ENCODE measurements at regions not wholly inside any gene's neighbourhood (a gene's known extent, or its start where the extent isn't known, plus 50 kb on each side); places are given as distances from the start of the nearest gene placed in this dataset.

DNA sequence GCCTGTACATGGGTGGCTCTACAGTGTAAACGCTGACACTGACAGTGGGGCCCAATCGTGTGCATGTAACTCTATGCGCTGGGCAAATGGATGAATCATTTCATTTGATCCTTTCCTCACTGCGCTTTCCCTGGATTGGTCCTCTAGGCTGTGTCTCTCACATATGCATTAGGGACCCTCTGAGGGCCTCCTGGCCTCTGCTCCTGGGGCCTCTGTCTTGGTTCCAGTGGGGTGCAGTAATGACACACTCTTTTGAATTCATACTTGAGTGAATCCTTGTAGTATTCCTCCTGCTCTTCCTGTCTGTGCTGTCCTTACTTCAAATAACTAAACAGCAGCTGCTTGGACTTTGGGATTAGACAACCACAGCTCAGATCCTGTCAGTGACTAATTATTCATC is 176.5 kb upstream of the ADO start:
- TF ChIP-seq, protein P1, sequence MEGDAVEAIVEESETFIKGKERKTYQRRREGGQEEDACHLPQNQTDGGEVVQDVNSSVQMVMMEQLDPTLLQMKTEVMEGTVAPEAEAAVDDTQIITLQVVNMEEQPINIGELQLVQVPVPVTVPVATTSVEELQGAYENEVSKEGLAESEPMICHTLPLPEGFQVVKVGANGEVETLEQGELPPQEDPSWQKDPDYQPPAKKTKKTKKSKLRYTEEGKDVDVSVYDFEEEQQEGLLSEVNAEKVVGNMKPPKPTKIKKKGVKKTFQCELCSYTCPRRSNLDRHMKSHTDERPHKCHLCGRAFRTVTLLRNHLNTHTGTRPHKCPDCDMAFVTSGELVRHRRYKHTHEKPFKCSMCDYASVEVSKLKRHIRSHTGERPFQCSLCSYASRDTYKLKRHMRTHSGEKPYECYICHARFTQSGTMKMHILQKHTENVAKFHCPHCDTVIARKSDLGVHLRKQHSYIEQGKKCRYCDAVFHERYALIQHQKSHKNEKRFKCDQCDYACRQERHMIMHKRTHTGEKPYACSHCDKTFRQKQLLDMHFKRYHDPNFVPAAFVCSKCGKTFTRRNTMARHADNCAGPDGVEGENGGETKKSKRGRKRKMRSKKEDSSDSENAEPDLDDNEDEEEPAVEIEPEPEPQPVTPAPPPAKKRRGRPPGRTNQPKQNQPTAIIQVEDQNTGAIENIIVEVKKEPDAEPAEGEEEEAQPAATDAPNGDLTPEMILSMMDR (IDR thresholded peaks at IDR 0.05) = no peak
- Histone ChIP-seq H3K4me3 (ENCODE audit: low read depth in 1 of 2, low read length in 1 of 2) (no peak overlapping the region), H3K9me3 (no peaks in the 10 kb centered on the region), H3K27me3 (no peaks in the 10 kb centered on the region), H3K27ac (no peak overlapping the region), H3K36me3 (no peaks in the 10 kb centered on the region), H3K4me1 (ENCODE audit: control insufficient read depth in 1 of 2, insufficient read depth in 1 of 2, low read depth in 1 of 2, low read length in 1 of 2) (peaks cover 19% of the 10 kb centered on the region in 2 experiments)

DNA sequence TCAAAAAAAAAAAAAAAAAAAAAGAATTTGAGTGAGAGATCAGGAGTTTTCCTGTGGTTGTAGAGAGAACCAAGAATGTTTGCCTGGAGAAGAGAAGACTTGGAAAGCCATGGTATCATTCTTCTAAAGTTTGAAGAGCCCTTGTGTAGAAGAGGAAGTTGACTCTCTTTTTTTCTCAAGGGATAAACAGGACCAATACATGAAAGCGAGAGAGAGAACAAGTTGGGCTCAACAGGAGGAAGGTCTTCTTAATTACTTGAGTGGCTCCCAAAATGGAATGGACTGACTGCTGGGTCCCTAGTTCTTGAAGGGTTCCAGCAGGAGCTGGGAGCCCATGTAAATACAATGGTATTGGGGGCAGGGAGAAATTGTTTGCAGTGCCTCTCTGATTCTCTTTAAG is 173.3 kb upstream of the ADO start:
- H3K4me3 ChIP-seq (ENCODE audit: low read depth in 1 of 2, low read length in 1 of 2) = peak overlapping the region in 1 of 2 experiments; percentile 35
- peak overlapping the region; percentile 91 for H3K27ac ChIP-seq
- H3K4me1 ChIP-seq (ENCODE audit: control insufficient read depth in 1 of 2, insufficient read depth in 1 of 2, low read depth in 1 of 2, low read length in 1 of 2) = peaks cover 50 to 52% of the 10 kb centered on the region in 2 experiments
- no peaks in the 10 kb centered on the region for H3K27me3 ChIP-seq
- TF ChIP-seq, protein P1 (IDR thresholded peaks at IDR 0.05) = no peak
- H3K9me3 ChIP-seq = no peaks in the 10 kb centered on the region
- H3K36me3 ChIP-seq = no peaks in the 10 kb centered on the region

DNA sequence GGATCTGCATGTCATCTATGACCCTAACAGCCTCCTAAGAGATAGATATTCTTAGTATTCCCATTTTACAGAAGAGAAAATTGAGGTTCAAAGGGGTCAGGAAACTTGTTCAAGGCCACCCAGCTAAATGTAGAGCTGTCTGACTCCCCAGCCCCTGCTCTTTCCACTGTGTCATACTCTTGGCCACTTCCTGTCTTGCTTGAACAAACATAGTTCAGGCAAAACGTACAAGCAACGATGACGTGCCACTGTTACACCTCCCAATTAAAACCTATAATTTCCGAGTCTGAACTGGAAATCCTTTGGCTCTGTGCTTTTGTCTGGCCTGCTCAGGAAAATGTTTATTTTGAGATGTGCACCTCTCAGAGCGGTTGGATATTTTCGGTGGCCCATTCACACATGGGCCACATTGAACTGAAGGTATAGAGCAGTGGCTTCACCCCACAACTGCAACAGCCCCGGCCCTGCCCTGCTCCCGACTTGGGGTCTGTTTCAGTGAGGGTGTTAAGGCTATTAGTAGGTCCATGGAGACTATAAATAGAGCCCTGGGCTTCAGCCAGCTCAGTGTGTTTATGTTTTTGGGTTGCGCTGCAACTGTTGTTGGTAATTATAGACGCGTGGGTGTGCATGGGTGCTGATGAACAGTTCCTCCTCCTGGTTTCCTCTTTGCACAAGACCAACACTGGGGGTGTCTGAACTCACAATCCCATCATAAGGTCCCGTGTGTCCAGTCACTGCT is 172.3 kb upstream of the ADO start:
- Histone ChIP-seq H3K36me3 (no peaks in the 10 kb centered on the region), H3K4me3 (ENCODE audit: low read depth in 1 of 2, low read length in 1 of 2) (peak overlapping the region; percentile 30 to 35), H3K9me3 (no peaks in the 10 kb centered on the region), H3K27me3 (no peaks in the 10 kb centered on the region), H3K27ac (peak overlapping the region; percentile 91), H3K4me1 (ENCODE audit: control insufficient read depth in 1 of 2, insufficient read depth in 1 of 2, low read depth in 1 of 2, low read length in 1 of 2) (peaks cover 60 to 62% of the 10 kb centered on the region in 2 experiments)
- TF ChIP-seq, protein P1 (IDR thresholded peaks at IDR 0.05) = peak; percentile 26

DNA sequence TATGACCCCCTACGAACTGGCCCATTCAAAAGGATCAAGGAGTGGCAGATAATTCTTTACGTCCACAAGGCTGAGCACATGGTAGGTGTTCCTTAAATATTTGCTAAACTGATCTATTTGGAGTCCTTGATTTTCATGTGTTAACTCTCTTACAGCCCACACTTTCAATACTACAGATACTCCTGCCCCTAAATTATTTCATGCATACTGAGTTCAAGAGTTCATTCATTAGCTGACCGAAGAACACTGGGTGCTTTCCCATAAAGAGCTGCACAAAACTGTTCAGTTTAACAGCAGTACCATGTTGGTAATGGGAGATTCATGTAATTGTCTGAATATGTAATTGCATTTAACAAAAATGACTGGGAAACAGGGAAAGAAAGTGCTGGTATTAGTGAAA is 170.5 kb upstream of the ADO start:
- Histone ChIP-seq H3K27ac (peak overlapping the region; percentile 79), H3K9me3 (no peaks in the 10 kb centered on the region), H3K27me3 (no peaks in the 10 kb centered on the region), H3K4me3 (ENCODE audit: low read depth in 1 of 2, low read length in 1 of 2) (no peak overlapping the region), H3K36me3 (no peaks in the 10 kb centered on the region), H3K4me1 (ENCODE audit: control insufficient read depth in 1 of 2, insufficient read depth in 1 of 2, low read depth in 1 of 2, low read length in 1 of 2) (peaks cover 77 to 79% of the 10 kb centered on the region in 2 experiments)
- TF ChIP-seq, protein P1 (IDR thresholded peaks at IDR 0.05) = no peak

DNA sequence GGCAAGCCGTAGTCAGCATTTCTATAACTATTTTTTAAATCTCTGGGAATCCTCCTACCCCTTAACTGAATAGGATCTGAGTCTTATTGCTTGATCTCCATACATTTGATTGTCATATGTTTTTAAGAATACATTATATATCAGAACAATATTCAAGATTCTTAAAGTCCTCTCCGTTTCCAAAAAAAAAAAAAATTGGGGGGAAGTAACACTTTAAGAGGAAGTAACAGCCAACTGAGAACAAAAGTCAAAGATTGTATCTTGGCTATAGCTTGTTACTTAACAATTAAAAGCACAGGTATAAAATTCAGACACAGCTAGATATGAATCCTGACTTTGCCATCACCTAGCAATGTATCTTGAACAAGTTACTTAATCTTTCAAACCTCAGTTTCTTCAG is 169.9 kb upstream of the ADO start:
- Histone ChIP-seq H3K4me3 (ENCODE audit: low read depth in 1 of 2, low read length in 1 of 2) (no peak overlapping the region), H3K4me1 (ENCODE audit: control insufficient read depth in 1 of 2, insufficient read depth in 1 of 2, low read depth in 1 of 2, low read length in 1 of 2) (peaks cover 83 to 85% of the 10 kb centered on the region in 2 experiments)
- TF ChIP-seq, protein P1 (IDR thresholded peaks at IDR 0.05) = no peak

More for the DNA sequence above, 169.9 kb upstream of the ADO start:
- no peaks in the 10 kb centered on the region for H3K9me3 ChIP-seq
- H3K36me3 ChIP-seq = no peaks in the 10 kb centered on the region
- peak overlapping the region; percentile 79 for H3K27ac ChIP-seq
- no peaks in the 10 kb centered on the region for H3K27me3 ChIP-seq

All from neutrophil (primary cell).